Adrenal gland (tissue), 9 donors: ENCODE measurements at regions not wholly inside any gene's neighbourhood (a gene's known extent, or its start where the extent isn't known, plus 50 kb on each side); places are given as distances from the start of the nearest gene placed in this dataset.

Experiments used
- DNase-seq, 7 donors: peaks; one replicate each; pipeline ENCODE4 v3.0.0-alpha.2; 2019 to 2020
- H3K27ac ChIP-seq, 5 donors: fragments of 200-600 bp; sonication (generic) in 4 of 5; 1 replicate in 3 of 5; 2 replicates in 2 of 5; pipeline versions ENCODE4 v1.5.1 to v1.8.0; 2016 to 2020; ENCODE audit warnings: mild to moderate bottlenecking in 1 of 5
- H3K27me3 ChIP-seq: fragments of 200-600 bp; 2 replicates; pipeline ENCODE4 v1.8.0; 2021
- H3K36me3 ChIP-seq, 2 donors: fragments of 200-600 bp; replicated peaks in 1 of 2; 1 replicate in 1 of 2; 2 replicates in 1 of 2; pipeline versions ENCODE4 v1.5.1 to v1.8.0; 2018 to 2022
- H3K4me1 ChIP-seq, 2 donors: fragments of 200-600 bp; replicated peaks in 1 of 2; 1 replicate in 1 of 2; 2 replicates in 1 of 2; pipeline versions ENCODE4 v1.5.1 to v1.8.0; 2018 to 2021
- H3K4me3 ChIP-seq, 4 donors: fragments of 200-600 bp; sonication (generic) in 3 of 4; one replicate each; pipeline ENCODE4 v1.5.1; 2016 to 2018
- H3K9me3 ChIP-seq, 3 donors: fragments of 200-600 bp; sonication (generic) in 1 of 3; replicated peaks in 1 of 3; 1 replicate in 2 of 3; 2 replicates in 1 of 3; pipeline versions ENCODE4 v1.5.1 to v1.8.0; 2016 to 2021
- POLR2A ChIP-seq, 2 donors: fragments of 450-650 bp; IDR thresholded peaks; one replicate each; pipeline ENCODE4 v1.6.1; 2017; ENCODE audit warnings: antibody characterized with exemption in 2 of 2, mild to moderate bottlenecking in 2 of 2, moderate library complexity in 1 of 2
- WGBS, 4 donors: extraction: QIAGEN DNeasy Blood & Tissue Kit in 2 of 4; methylation state at CpG; one replicate each; pipeline versions ENCODE4 v1.1.5 to v1.1.7; 2013 to 2017; 5-methylcytosine and 5-hydroxymethylcytosine counted together
- intact Hi-C, 2 donors: fragments of 100-400 bp; cut with DNase I; formaldehyde crosslinking; loops; one replicate each; pipeline versions ENCODE4 v1.14.1 to v1.15.0; 2022 to 2023
- TF ChIP-seq, protein P1 (sequence below), 6 experiments: fragments of 450-650 bp in 4 of 6; fragments of 200-600 bp in 2 of 6; sonication (generic) in 1 of 6; IDR thresholded peaks; 1 replicate in 5 of 6; 2 replicates in 1 of 6; pipeline versions ENCODE4 v1.5.1 to v1.8.0; 2016 to 2021; ENCODE audit warnings: antibody characterized with exemption in 6 of 6, mild to moderate bottlenecking in 2 of 6, moderate library complexity in 1 of 6
- donor health status: healthy with polysubstance abuse.
- donor health status: Bipolar disorder and iron deficiency.
- donor health status: DM: yes; HTN: yes; CAD: no.
- donor health status: DM: no; HTN: no; CAD: no.
- donor health status: DM: no; HTN: no; CAD: no.

DNA sequence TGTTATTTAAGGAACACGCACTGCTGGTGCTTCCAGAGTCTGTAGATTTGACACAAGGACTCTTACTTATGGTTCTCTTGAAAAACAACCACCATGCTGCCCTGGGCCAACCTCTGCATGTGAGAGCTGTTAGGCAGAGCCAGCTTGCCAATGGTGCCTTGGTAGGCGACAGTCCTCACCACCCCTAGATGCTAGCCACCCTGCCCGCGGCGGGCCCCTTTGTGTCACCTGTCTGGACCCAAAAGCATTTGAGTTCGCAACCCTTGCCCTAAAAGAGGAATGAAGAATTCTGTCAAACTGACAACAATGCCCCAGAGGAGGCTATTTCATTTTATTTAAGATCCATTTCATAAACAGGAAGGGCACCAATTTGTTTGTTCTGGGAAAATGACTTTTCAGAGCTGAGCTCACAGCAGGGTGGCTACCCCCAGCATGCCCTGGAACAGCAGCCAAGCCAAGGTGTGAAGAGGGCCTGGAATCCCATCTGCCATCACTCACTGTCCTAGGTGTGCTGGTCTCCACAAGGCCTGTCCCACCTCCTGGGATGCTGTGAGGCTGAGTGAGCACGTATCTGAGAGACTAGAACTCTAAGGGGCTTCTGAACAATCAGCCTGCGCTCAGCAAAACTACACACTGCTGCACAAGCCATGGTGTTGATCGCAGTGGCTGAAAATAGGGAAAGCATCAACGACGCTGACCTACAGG lies 63.8 kb upstream of the FZD10 start:
- H3K9me3 ChIP-seq, result no peaks in the 10 kb centered on the region
- no peaks in the 10 kb centered on the region for H3K27me3 ChIP-seq
- WGBS, 4 donors, result 87 to 90% (median 88%) methylated on average over 7 to 11 of the region's 11 CpGs
- no peak for DNase-seq
- no peak overlapping the region for H3K27ac ChIP-seq
- intact Hi-C loops, result no loop called here
- TF ChIP-seq POLR2A (IDR thresholded peaks at IDR 0.05), result no peak
- TF ChIP-seq, protein P1, sequence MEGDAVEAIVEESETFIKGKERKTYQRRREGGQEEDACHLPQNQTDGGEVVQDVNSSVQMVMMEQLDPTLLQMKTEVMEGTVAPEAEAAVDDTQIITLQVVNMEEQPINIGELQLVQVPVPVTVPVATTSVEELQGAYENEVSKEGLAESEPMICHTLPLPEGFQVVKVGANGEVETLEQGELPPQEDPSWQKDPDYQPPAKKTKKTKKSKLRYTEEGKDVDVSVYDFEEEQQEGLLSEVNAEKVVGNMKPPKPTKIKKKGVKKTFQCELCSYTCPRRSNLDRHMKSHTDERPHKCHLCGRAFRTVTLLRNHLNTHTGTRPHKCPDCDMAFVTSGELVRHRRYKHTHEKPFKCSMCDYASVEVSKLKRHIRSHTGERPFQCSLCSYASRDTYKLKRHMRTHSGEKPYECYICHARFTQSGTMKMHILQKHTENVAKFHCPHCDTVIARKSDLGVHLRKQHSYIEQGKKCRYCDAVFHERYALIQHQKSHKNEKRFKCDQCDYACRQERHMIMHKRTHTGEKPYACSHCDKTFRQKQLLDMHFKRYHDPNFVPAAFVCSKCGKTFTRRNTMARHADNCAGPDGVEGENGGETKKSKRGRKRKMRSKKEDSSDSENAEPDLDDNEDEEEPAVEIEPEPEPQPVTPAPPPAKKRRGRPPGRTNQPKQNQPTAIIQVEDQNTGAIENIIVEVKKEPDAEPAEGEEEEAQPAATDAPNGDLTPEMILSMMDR (IDR thresholded peaks at IDR 0.05), result no peak
- H3K36me3 ChIP-seq, result no peaks in the 10 kb centered on the region
- no peaks in the 10 kb centered on the region for H3K4me1 ChIP-seq
- no peak overlapping the region for H3K4me3 ChIP-seq

DNA sequence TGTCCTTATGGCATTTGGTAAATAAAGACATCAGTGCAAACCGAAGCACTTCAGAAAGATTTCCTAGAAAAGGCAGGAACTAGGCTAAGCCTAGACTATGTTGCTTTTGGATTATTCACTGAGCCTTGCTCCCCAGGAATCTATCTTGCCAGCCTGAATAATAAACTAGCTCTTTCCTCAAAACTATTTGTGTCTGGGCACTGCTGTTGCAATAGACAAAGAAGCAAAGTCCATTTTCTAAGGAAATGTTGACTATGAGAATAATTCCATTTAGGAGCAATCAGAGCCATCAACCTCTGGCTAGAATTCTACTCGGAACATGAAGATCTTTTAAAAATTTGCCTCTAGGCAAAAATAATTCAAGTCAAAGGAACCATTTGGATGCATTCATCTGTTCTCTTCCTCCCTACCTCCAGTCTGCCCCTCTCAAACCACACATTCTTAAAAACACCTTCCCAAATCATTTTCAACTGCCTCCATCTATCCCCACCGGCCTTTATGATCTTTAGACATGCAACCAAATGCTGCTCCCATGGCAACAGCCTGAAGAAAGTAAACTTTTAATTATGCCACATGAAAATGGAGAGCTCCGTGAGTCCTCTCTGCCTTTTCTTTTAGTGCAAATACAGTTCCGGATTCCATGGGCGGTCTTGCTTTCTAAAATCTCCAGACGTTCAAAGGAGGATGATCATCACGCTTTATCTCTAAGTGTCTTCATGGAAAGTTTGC lies 61.5 kb upstream of the FZD10 start:
- no peaks in the 10 kb centered on the region for H3K36me3 ChIP-seq
- peaks cover 3% of the 10 kb centered on the region for H3K27me3 ChIP-seq
- TF ChIP-seq POLR2A (IDR thresholded peaks at IDR 0.05), result no peak
- TF ChIP-seq, protein P1 (IDR thresholded peaks at IDR 0.05), result no peak
- H3K27ac ChIP-seq, result no peak overlapping the region
- no peaks in the 10 kb centered on the region for H3K9me3 ChIP-seq
- H3K4me3 ChIP-seq, result no peak overlapping the region
- peaks cover 0 to 8% of the 10 kb centered on the region in 2 donors for H3K4me1 ChIP-seq
- WGBS, 4 donors, result 66 to 72% (median 68%) methylated on average over 8 of the region's 8 CpGs
- intact Hi-C loops, result no loop called here
- DNase-seq, result no peak

DNA sequence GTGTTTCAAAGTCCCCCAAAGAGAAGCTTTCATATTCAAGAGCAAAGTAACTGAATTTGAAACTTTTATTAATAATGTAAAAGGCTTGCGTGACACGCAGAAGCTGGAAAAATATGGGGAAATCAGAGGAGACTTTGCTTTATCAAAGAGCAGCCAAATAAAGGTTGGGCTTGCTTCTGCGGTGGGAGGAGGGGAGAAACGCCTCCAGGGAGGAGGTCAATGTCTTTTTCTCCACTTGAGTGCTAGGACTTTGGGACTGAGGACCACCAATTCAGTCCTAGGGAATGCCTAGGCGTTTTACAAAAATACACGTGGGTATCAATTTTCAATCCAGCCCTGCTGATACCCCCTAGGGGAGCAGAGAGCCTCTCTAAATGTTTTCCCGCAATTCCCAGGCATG lies 60.9 kb upstream of the FZD10 start:
- intact Hi-C loops, result no loop called here
- Histone ChIP-seq H3K9me3 (no peaks in the 10 kb centered on the region), H3K27me3 (peaks cover 8% of the 10 kb centered on the region), H3K36me3 (no peaks in the 10 kb centered on the region), H3K4me1 (peaks cover 0 to 8% of the 10 kb centered on the region in 2 donors), H3K4me3 (no peak overlapping the region), H3K27ac (no peak overlapping the region)
- no peak for DNase-seq
- TF ChIP-seq, protein P1 (IDR thresholded peaks at IDR 0.05), result no peak
- no peak for TF ChIP-seq POLR2A (IDR thresholded peaks at IDR 0.05)
- 36 to 50% (median 41%) methylated on average over 7 of the region's 7 CpGs for WGBS, 4 donors

DNA sequence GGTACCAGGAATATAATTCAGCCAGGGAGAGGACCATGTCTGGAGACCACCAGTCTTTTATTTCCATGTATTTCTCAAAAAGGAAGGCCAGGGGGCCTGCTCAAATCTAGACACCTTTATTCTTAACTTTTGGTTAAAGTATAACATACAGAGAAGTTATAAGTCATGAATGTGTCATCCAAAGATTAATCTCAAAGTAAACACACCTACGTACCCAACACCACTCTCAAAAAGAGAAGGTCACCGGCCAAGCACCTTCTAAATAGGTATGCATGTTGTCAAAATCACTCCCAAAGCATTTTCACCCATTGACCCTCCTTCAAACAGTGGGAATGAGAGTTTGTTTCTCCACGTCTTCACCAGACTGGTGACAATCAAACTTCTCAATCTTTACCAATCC lies 60.0 kb upstream of the FZD10 start:
- intact Hi-C loops, result no loop called here
- no peak overlapping the region for H3K27ac ChIP-seq
- DNase-seq, result no peak
- peaks cover 0 to 8% of the 10 kb centered on the region in 2 donors for H3K4me1 ChIP-seq
- H3K27me3 ChIP-seq, result peaks cover 9% of the 10 kb centered on the region
- H3K9me3 ChIP-seq, result no peaks in the 10 kb centered on the region
- H3K4me3 ChIP-seq, result no peak overlapping the region
- TF ChIP-seq, protein P1 (IDR thresholded peaks at IDR 0.05), result no peak
- TF ChIP-seq POLR2A (IDR thresholded peaks at IDR 0.05), result no peak
- H3K36me3 ChIP-seq, result no peaks in the 10 kb centered on the region
- WGBS, 4 donors, result 64 to 79% (median 73%) methylated on average over 3 of the region's 3 CpGs
